A549 (cell line): ENCODE measurements at regions not wholly inside any gene's neighbourhood (a gene's known extent, or its start where the extent isn't known, plus 50 kb on each side); places are given as distances from the start of the nearest gene placed in this dataset.

Experiments
- ATAC-seq, 2 experiments: fragments of 200-7000 bp in 1 of 2; fragments of >200 bp in 1 of 2; cut with Nextera tagmentation in 1 of 2; cut with Tn5 transposase in 1 of 2; 3 replicates each; pipeline versions ENCODE4 v1.8.0 to v1.9.1; 2018 to 2020; ENCODE audit warnings: mild to moderate bottlenecking in 1 of 2, moderate library complexity in 1 of 2
- CTCF ChIA-PET: fragments of 300-600 bp; sonication (Branson Sonifier 250); formaldehyde crosslinking; extraction: SDS; loops from one replicate; lab custom pipeline; 2021; ENCODE audit warnings: antibody characterized with exemption, inconsistent platforms; lab: Yijun Ruan, JAX
- POLR2A ChIA-PET: fragments of 350-600 bp; formaldehyde crosslinking; extraction: SDS; loops from one replicate; lab custom pipeline; 2021; ENCODE audit warnings: antibody characterized with exemption, inconsistent platforms; lab: Yijun Ruan, JAX
- DNase-seq, 2 experiments: peaks; one replicate each; pipeline versions ENCODE4 v3.0.0 to v3.0.0-alpha.2; 2011 to 2016; ENCODE audit warnings: low read depth in 1 of 2, low spot score in 1 of 2
- FAIRE-seq: peaks from 2 replicates; lab custom pipeline; 2011; peaks lifted over from hg19 to GRCh38; lab: Jason Lieb, UNC
- H3K27ac ChIP-seq, 2 experiments: fragments of >200 bp; sonication (Bioruptor Twin); formaldehyde crosslinking; 3 replicates each; pipeline ENCODE4 v1.5.1; 2016 to 2017
- H3K4me1 ChIP-seq: fragments of >200 bp; sonication (Bioruptor Twin); formaldehyde crosslinking; 3 replicates; pipeline ENCODE4 v1.6.1; 2016
- H3K4me2 ChIP-seq: fragments of >200 bp; sonication (Bioruptor Twin); formaldehyde crosslinking; 3 replicates; pipeline ENCODE4 v1.6.1; 2016
- H3K4me3 ChIP-seq: fragments of >200 bp; sonication (Bioruptor Twin); formaldehyde crosslinking; 3 replicates; pipeline ENCODE4 v1.5.1; 2016
- H3K9me3 ChIP-seq: fragments of >200 bp; sonication (Bioruptor Twin); formaldehyde crosslinking; 3 replicates; pipeline ENCODE4 v1.6.1; 2016
- EHF ChIP-seq: fragments of 250-450 bp; sonication (Bioruptor Pico); IDR thresholded peaks from 2 replicates; pipeline ENCODE4 v1.5.0; 2020; ENCODE audit warnings: mild to moderate bottlenecking
- EHMT2 ChIP-seq: fragments of 200-600 bp; sonication (generic); IDR thresholded peaks from 2 replicates; pipeline ENCODE4 v1.6.1; 2016; ENCODE audit warnings: antibody characterized with exemption, low read depth, mild to moderate bottlenecking, moderate library complexity
- EP300 ChIP-seq, 2 experiments: fragments of >200 bp; sonication (Bioruptor Twin); formaldehyde crosslinking; IDR thresholded peaks; 2 replicates in 1 of 2; 3 replicates in 1 of 2; pipeline ENCODE4 v1.6.1; 2016 to 2017
- GATA3 ChIP-seq: IDR thresholded peaks from 2 replicates; pipeline ENCODE4 v1.6.1; 2012; ENCODE audit warnings: borderline replicate concordance
- HDAC2 ChIP-seq: fragments of 200-600 bp; sonication (generic); IDR thresholded peaks from 2 replicates; pipeline ENCODE4 v1.6.1; 2016
- HEYL ChIP-seq: fragments of 250-450 bp; sonication (Bioruptor Pico); IDR thresholded peaks from 2 replicates; pipeline ENCODE4 v1.8.0; 2021; ENCODE audit warnings: mild to moderate bottlenecking, moderate library complexity
- HOXA7 ChIP-seq: fragments of 250-450 bp; sonication (Bioruptor Pico); IDR thresholded peaks from 2 replicates; pipeline ENCODE4 v1.5.0; 2020; ENCODE audit warnings: mild to moderate bottlenecking, moderate library complexity
- HOXB13 ChIP-seq: fragments of 250-450 bp; sonication (Bioruptor Pico); IDR thresholded peaks from 2 replicates; pipeline ENCODE4 v1.5.0; 2020; ENCODE audit warnings: low read depth, mild to moderate bottlenecking, moderate library complexity
- JUN ChIP-seq, 2 experiments: fragments of >200 bp; sonication (Bioruptor Twin); formaldehyde crosslinking; IDR thresholded peaks; 2 replicates in 1 of 2; 3 replicates in 1 of 2; pipeline ENCODE4 v1.6.1; 2016 to 2017
- KDM1A ChIP-seq: fragments of 200-600 bp; sonication (generic); IDR thresholded peaks from 2 replicates; pipeline ENCODE4 v1.6.1; 2016; ENCODE audit warnings: low read depth, mild to moderate bottlenecking
- KDM5A ChIP-seq: fragments of 200-600 bp; sonication (generic); IDR thresholded peaks from 2 replicates; pipeline ENCODE4 v1.6.1; 2016; ENCODE audit warnings: antibody characterized with exemption, mild to moderate bottlenecking
- MAFK ChIP-seq: fragments of 450-650 bp; IDR thresholded peaks from 2 replicates; pipeline ENCODE4 v1.6.1; 2014; ENCODE audit not compliant: partially characterized antibody
- NFE2L2 ChIP-seq: fragments of 150-350 bp; conservative IDR thresholded peaks from 2 replicates; pipeline ENCODE4 v1.6.1; 2014; ENCODE audit warnings: low read length
- NPAS2 ChIP-seq: fragments of 250-450 bp; sonication (Bioruptor Pico); IDR thresholded peaks from 2 replicates; pipeline ENCODE4 v1.8.0; 2022; ENCODE audit warnings: mild to moderate bottlenecking, moderate library complexity, borderline replicate concordance
- PHF8 ChIP-seq: fragments of 200-600 bp; sonication (generic); IDR thresholded peaks from 2 replicates; pipeline ENCODE4 v1.6.1; 2016; ENCODE audit warnings: low read depth, mild to moderate bottlenecking, antibody characterized with exemption, moderate library complexity, borderline replicate concordance
- POLR2A ChIP-seq: IDR thresholded peaks from 2 replicates; pipeline ENCODE4 v1.6.1; 2012; ENCODE audit warnings: mild to moderate bottlenecking, low read length
- POLR2AphosphoS2 ChIP-seq: conservative IDR thresholded peaks from 2 replicates; pipeline ENCODE4 v1.6.1; 2012; ENCODE audit warnings: low read length, improper control_type of control experiment, inconsistent platforms
- RARB ChIP-seq: fragments of 250-450 bp; sonication (Bioruptor Pico); IDR thresholded peaks from 2 replicates; pipeline ENCODE4 v1.8.0; 2021; ENCODE audit warnings: mild to moderate bottlenecking, moderate library complexity
- RCOR1 ChIP-seq: fragments of 150-350 bp; IDR thresholded peaks from 2 replicates; pipeline ENCODE4 v1.6.1; 2014; ENCODE audit warnings: antibody characterized with exemption, low read length, low read depth
- RFX5 ChIP-seq: fragments of 450-650 bp; IDR thresholded peaks from 2 replicates; pipeline ENCODE4 v1.7.1; 2014; ENCODE audit warnings: antibody characterized with exemption, mild to moderate bottlenecking, moderate library complexity
- RNF2 ChIP-seq: fragments of 200-600 bp; sonication (generic); IDR thresholded peaks from 2 replicates; pipeline ENCODE4 v1.6.1; 2016; ENCODE audit warnings: low read depth, mild to moderate bottlenecking, antibody characterized with exemption, moderate library complexity, borderline replicate concordance
- SMC3 ChIP-seq: fragments of >200 bp; sonication (Bioruptor Twin); formaldehyde crosslinking; IDR thresholded peaks from 3 replicates; pipeline ENCODE4 v1.6.1; 2018; ENCODE audit warnings: inconsistent platforms
- SREBF2 ChIP-seq: fragments of 450-650 bp; IDR thresholded peaks from 2 replicates; pipeline ENCODE4 v1.6.1; 2014; ENCODE audit warnings: mild to moderate bottlenecking, moderate library complexity
- ZC3H11A ChIP-seq: fragments of 450-650 bp; IDR thresholded peaks from 2 replicates; pipeline ENCODE4 v1.6.1; 2014; ENCODE audit warnings: antibody characterized with exemption, mild to moderate bottlenecking
- WGBS: methylation state at CpG from one replicate; pipeline ENCODE4 v1.1.6; 2017; ENCODE audit errors: missing lambda C conversion rate; 5-methylcytosine and 5-hydroxymethylcytosine counted together
- TF ChIP-seq, protein P1 (sequence below): fragments of 200-600 bp; sonication (generic); IDR thresholded peaks from 2 replicates; pipeline ENCODE4 v1.6.1; 2016; ENCODE audit warnings: antibody characterized with exemption, mild to moderate bottlenecking, moderate library complexity
- TF ChIP-seq, protein P2 (sequence below): IDR thresholded peaks from 2 replicates; pipeline ENCODE4 v1.6.1; 2012; ENCODE audit warnings: low read depth, borderline replicate concordance
- TF ChIP-seq, protein P3 (sequence below): IDR thresholded peaks from 2 replicates; pipeline ENCODE4 v1.6.1; 2012
- TF ChIP-seq, protein P4 (sequence below): fragments of 150-350 bp; IDR thresholded peaks from 2 replicates; pipeline ENCODE4 v1.6.1; 2014; ENCODE audit warnings: low read depth, mild to moderate bottlenecking, low read length
- TF ChIP-seq, protein P5 (sequence below): IDR thresholded peaks from 2 replicates; pipeline ENCODE4 v1.6.1; 2012
- TF ChIP-seq, protein P6 (sequence below): fragments of >200 bp; sonication (Bioruptor Twin); formaldehyde crosslinking; IDR thresholded peaks from 3 replicates; pipeline ENCODE4 v1.6.1; 2016

DNA sequence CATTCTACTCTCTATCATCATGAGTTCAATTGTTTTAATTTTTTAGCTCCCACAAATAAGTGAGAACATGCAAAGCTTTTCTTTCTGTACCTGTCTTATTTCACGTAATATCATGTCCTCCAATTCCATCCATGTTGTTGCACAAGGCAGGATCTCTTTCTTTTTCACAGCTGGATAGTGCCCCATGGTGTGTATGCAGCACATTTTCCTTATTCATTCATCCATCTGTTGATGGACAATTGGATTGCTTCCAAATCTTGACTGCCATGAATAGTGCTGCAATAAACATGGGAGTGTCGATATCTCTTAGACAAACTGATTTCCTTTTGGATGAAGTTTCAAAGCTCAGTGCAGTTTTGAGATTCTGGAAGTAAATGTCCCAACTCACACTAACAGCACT, 326.9 kb downstream of the FGF9 start (continued):
- TF ChIP-seq RCOR1 (no peak), ZC3H11A (no peak), POLR2AphosphoS2 (no peak), KDM5A (no peak), EHF (no peak), KDM1A (no peak), EP300 (IDR thresholded peaks at IDR 0.05) (no peak)

DNA sequence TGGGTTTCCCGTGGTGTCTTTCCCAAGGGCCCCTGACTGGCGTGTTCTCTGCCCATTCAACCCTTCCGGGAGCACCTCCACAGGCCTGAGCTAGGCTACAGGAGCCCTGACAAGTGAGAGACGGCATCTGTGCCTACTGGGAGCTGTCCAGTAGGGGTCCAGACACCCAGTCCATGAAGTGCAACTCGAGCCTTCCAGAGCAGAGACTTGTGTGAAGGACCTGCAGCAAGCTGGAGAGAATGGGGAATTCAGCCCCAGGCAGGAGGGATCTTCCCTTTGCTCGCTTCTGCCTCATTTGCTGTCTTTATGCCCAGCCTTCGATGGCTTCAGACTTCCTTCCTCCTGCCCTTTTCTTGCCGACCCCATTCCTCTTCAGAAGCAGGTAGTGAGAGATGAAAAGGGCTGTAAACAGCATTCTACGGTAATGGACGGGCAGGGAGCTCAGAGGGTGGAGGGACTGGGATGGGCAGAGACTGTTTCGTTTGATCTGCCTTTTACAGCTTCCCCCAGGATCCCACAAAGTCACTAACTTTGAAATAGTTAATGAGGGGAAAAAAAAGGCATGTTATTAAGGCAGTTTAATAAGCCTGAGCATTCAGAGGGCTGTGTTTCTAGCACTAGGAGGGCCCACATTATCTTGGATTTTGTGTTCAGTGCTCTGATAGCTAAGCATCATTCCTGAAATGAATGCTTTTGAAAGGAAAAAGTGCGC, 327.6 kb downstream of the FGF9 start:
- Histone ChIP-seq H3K4me3 (no peak overlapping the region), H3K4me1 (no peaks in the 10 kb centered on the region), H3K9me3 (no peaks in the 10 kb centered on the region), H3K27ac (no peak overlapping the region), H3K4me2 (no peak overlapping the region)
- WGBS, result 23% methylated on average over 12 of the region's 12 CpGs
- DNase-seq, result no peak
- no peak for FAIRE-seq
- ChIA-PET CTCF (interaction anchor here (1.5 kb wide), 1 partner anchor 14 kb away, joined by 3 read pairs; no protein-coding TSS in a partner anchor), POLR2A (no interaction called here)
- TF ChIP-seq NPAS2 (CRISPR knock-in tag), result no peak
- TF ChIP-seq MAFK, result no peak
- TF ChIP-seq RFX5, result no peak
- TF ChIP-seq, protein P1, sequence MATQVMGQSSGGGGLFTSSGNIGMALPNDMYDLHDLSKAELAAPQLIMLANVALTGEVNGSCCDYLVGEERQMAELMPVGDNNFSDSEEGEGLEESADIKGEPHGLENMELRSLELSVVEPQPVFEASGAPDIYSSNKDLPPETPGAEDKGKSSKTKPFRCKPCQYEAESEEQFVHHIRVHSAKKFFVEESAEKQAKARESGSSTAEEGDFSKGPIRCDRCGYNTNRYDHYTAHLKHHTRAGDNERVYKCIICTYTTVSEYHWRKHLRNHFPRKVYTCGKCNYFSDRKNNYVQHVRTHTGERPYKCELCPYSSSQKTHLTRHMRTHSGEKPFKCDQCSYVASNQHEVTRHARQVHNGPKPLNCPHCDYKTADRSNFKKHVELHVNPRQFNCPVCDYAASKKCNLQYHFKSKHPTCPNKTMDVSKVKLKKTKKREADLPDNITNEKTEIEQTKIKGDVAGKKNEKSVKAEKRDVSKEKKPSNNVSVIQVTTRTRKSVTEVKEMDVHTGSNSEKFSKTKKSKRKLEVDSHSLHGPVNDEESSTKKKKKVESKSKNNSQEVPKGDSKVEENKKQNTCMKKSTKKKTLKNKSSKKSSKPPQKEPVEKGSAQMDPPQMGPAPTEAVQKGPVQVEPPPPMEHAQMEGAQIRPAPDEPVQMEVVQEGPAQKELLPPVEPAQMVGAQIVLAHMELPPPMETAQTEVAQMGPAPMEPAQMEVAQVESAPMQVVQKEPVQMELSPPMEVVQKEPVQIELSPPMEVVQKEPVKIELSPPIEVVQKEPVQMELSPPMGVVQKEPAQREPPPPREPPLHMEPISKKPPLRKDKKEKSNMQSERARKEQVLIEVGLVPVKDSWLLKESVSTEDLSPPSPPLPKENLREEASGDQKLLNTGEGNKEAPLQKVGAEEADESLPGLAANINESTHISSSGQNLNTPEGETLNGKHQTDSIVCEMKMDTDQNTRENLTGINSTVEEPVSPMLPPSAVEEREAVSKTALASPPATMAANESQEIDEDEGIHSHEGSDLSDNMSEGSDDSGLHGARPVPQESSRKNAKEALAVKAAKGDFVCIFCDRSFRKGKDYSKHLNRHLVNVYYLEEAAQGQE, result no peak
- no peak for TF ChIP-seq NFE2L2
- no peak for TF ChIP-seq RCOR1
- TF ChIP-seq, protein P2, sequence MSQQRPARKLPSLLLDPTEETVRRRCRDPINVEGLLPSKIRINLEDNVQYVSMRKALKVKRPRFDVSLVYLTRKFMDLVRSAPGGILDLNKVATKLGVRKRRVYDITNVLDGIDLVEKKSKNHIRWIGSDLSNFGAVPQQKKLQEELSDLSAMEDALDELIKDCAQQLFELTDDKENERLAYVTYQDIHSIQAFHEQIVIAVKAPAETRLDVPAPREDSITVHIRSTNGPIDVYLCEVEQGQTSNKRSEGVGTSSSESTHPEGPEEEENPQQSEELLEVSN, result no peak
- TF ChIP-seq HDAC2, result no peak
- TF ChIP-seq GATA3, result no peak
- no peak for TF ChIP-seq HOXB13 (CRISPR knock-in tag)
- no peak for TF ChIP-seq PHF8
- no peak for TF ChIP-seq RNF2
- no peak for ATAC-seq

DNA sequence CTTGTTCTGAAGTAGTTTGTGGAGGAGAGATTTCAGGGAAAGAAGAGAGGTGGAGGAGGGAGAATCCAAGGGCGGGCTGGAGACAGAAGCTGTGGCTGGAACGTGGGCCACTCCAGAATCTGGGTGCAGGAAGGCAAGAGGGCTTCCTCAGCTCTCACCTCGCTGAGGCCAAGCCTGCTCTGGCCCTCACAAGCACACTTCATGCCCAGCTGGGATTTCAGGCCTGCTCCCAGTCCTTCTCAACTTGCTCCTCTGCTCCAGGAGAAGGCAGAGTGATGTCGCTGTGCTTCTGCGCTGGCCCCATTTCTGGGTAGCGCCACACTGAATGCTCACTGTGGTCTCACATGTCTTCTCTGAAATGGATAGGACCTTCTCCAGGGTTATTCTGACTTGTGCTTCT, 328.8 kb downstream of the FGF9 start:
- DNase-seq (no peak), ATAC-seq (no peak), FAIRE-seq (no peak)
- Histone ChIP-seq H3K4me1 (no peaks in the 10 kb centered on the region), H3K4me2 (no peak overlapping the region), H3K9me3 (no peaks in the 10 kb centered on the region), H3K27ac (no peak overlapping the region), H3K4me3 (no peak overlapping the region)
- WGBS, result 30% methylated on average over 6 of the region's 6 CpGs
- POLR2A ChIA-PET, result no interaction called here
- CTCF ChIA-PET, result interaction anchor here (1.5 kb wide), 1 partner anchor 15 kb away, joined by 3 read pairs; no protein-coding TSS in a partner anchor
- TF ChIP-seq, protein P3, sequence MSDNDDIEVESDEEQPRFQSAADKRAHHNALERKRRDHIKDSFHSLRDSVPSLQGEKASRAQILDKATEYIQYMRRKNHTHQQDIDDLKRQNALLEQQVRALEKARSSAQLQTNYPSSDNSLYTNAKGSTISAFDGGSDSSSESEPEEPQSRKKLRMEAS, result no peak
- TF ChIP-seq, protein P4, sequence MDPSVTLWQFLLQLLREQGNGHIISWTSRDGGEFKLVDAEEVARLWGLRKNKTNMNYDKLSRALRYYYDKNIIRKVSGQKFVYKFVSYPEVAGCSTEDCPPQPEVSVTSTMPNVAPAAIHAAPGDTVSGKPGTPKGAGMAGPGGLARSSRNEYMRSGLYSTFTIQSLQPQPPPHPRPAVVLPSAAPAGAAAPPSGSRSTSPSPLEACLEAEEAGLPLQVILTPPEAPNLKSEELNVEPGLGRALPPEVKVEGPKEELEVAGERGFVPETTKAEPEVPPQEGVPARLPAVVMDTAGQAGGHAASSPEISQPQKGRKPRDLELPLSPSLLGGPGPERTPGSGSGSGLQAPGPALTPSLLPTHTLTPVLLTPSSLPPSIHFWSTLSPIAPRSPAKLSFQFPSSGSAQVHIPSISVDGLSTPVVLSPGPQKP, result no peak
- TF ChIP-seq EHMT2 (no peak), HEYL (CRISPR knock-in tag) (no peak), JUN (IDR thresholded peaks at IDR 0.05) (no peak), SREBF2 (no peak), POLR2A (no peak), HOXB13 (CRISPR knock-in tag) (no peak), SMC3 (no peak), HOXA7 (CRISPR knock-in tag) (no peak), ZC3H11A (no peak), RARB (CRISPR knock-in tag) (no peak), PHF8 (no peak), GATA3 (no peak)
- TF ChIP-seq, protein P5, sequence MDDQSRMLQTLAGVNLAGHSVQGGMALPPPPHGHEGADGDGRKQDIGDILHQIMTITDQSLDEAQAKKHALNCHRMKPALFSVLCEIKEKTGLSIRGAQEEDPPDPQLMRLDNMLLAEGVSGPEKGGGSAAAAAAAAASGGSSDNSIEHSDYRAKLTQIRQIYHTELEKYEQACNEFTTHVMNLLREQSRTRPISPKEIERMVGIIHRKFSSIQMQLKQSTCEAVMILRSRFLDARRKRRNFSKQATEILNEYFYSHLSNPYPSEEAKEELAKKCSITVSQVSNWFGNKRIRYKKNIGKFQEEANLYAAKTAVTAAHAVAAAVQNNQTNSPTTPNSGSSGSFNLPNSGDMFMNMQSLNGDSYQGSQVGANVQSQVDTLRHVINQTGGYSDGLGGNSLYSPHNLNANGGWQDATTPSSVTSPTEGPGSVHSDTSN, result no peak
- TF ChIP-seq, protein P6, sequence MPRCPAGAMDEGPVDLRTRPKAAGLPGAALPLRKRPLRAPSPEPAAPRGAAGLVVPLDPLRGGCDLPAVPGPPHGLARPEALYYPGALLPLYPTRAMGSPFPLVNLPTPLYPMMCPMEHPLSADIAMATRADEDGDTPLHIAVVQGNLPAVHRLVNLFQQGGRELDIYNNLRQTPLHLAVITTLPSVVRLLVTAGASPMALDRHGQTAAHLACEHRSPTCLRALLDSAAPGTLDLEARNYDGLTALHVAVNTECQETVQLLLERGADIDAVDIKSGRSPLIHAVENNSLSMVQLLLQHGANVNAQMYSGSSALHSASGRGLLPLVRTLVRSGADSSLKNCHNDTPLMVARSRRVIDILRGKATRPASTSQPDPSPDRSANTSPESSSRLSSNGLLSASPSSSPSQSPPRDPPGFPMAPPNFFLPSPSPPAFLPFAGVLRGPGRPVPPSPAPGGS, result no peak
